HepG2 (cell line): ENCODE measurements at regions not wholly inside any gene's neighbourhood (a gene's known extent, or its start where the extent isn't known, plus 50 kb on each side); places are given as distances from the start of the nearest gene placed in this dataset.

Experiments used
- POLR2AphosphoS5 ChIP-seq: IDR thresholded peaks from 2 replicates; pipeline ENCODE4 v1.6.1; 2012; ENCODE audit warnings: low read depth, low read length
- ZFP91 ChIP-seq: sonication (generic); formaldehyde crosslinking; IDR thresholded peaks from 2 replicates; pipeline ENCODE4 v1.9.0; 2022; ENCODE audit warnings: missing genetic modification reagents, mild to moderate bottlenecking, borderline replicate concordance

GRCh38 chr7:9124320-9124719, 690.9 kb downstream of the NXPH1 start:
- TF ChIP-seq ZFP91: no peak
- no peak for TF ChIP-seq POLR2AphosphoS5
